GM12878 (cell line): ENCODE measurements at regions not wholly inside any gene's neighbourhood (a gene's known extent, or its start where the extent isn't known, plus 50 kb on each side); places are given as distances from the start of the nearest gene placed in this dataset.

Experiments
- ATAC-seq: fragments of 200-7000 bp; cut with Tn5 transposase; 3 replicates; pipeline ENCODE4 v1.9.1; 2020; ENCODE audit warnings: mild to moderate bottlenecking, moderate library complexity
- BruUV-seq: library from RNA; stranded (reverse); fragments of 400-500 nt; replicated peaks from 2 replicates; lab custom pipeline; 2021; lab: Mats Ljungman, UMichigan
- CTCF ChIA-PET: fragments of 300-600 bp; sonication (Branson Sonifier 250); formaldehyde crosslinking; extraction: SDS; loops from one replicate; lab custom pipeline; 2021; ENCODE audit warnings: inconsistent platforms; lab: Yijun Ruan, JAX
- POLR2A ChIA-PET: fragments of 350-600 bp; formaldehyde crosslinking; extraction: SDS; loops from one replicate; lab custom pipeline; 2021; ENCODE audit warnings: inconsistent platforms; lab: Charles Lee
- RAD21 ChIA-PET: fragments of 300-600 bp; sonication (Branson Sonifier 250); formaldehyde crosslinking; loops from one replicate; lab custom pipeline; 2023; ENCODE audit warnings: antibody characterized with exemption; ENCODE audit not compliant: unreplicated experiment; lab: Charles Lee
- SMC1A ChIA-PET: fragments of 300-600 bp; sonication (Branson Sonifier 250); formaldehyde crosslinking; loops from one replicate; lab custom pipeline; 2023; ENCODE audit not compliant: unreplicated experiment, uncharacterized antibody; lab: Charles Lee
- DNase-seq: peaks from one replicate; pipeline ENCODE4 v3.0.0-alpha.2; 2011; ENCODE audit warnings: low read depth, low spot score
- FAIRE-seq: peaks from 3 replicates; lab custom pipeline; 2011; peaks lifted over from hg19 to GRCh38; lab: Jason Lieb, UNC
- H2AFZ ChIP-seq: 2 replicates; pipeline ENCODE4 v1.6.0; 2011; ENCODE audit warnings: low read depth, low read length, control low read depth; ENCODE audit not compliant: control insufficient read depth
- H3K27ac ChIP-seq: 2 replicates; pipeline ENCODE4 v1.5.1; 2011; ENCODE audit warnings: control low read depth; ENCODE audit not compliant: control insufficient read depth, insufficient read depth
- H3K27me3 ChIP-seq, 2 experiments: replicated peaks in 1 of 2; 2 replicates each; pipeline versions ENCODE4 v1.6.0 to v1.6.1; 2011; ENCODE audit warnings: low read length in 1 of 2; ENCODE audit not compliant: control insufficient read depth in 2 of 2, insufficient read depth in 2 of 2
- H3K36me3 ChIP-seq, 2 experiments: 2 replicates each; pipeline ENCODE4 v1.5.1; 2011; ENCODE audit warnings: low read length in 1 of 2; ENCODE audit not compliant: control insufficient read depth in 2 of 2, insufficient read depth in 2 of 2
- H3K4me1 ChIP-seq: 2 replicates; pipeline ENCODE4 v1.6.1; 2011; ENCODE audit warnings: mild to moderate bottlenecking, low read length, moderate library complexity, mixed read lengths; ENCODE audit not compliant: control insufficient read depth, insufficient read depth
- H3K4me2 ChIP-seq: 2 replicates; pipeline ENCODE4 v1.6.0; 2011; ENCODE audit warnings: control low read depth; ENCODE audit not compliant: control insufficient read depth, insufficient read depth
- H3K4me3 ChIP-seq: fragments of 200-600 bp; sonication (generic); 2 replicates; pipeline ENCODE4 v1.5.1; 2016
- H3K79me2 ChIP-seq: 2 replicates; pipeline ENCODE4 v1.6.0; 2011; ENCODE audit warnings: low read length; ENCODE audit not compliant: control insufficient read depth, insufficient read depth
- H3K9ac ChIP-seq: 2 replicates; pipeline ENCODE4 v1.8.0; 2011; ENCODE audit warnings: low read length, control low read depth, mixed read lengths; ENCODE audit not compliant: control insufficient read depth, insufficient read depth
- H3K9me3 ChIP-seq: replicated peaks from 3 replicates; pipeline ENCODE4 v1.5.1; 2011; ENCODE audit warnings: mild to moderate bottlenecking, low read length; ENCODE audit not compliant: control insufficient read depth, insufficient read depth
- H4K20me1 ChIP-seq: 2 replicates; pipeline ENCODE4 v1.6.0; 2011; ENCODE audit not compliant: control insufficient read depth, insufficient read depth
- ATF7 ChIP-seq: fragments of 450-650 bp; IDR thresholded peaks from 2 replicates; pipeline ENCODE4 v1.6.1; 2016; ENCODE audit warnings: low read depth, mild to moderate bottlenecking
- CEBPZ ChIP-seq: fragments of 150-350 bp; IDR thresholded peaks from 2 replicates; pipeline ENCODE4 v1.6.1; 2016; ENCODE audit warnings: low read depth, low read length
- ESRRA ChIP-seq: IDR thresholded peaks from 2 replicates; pipeline ENCODE4 v1.6.1; 2012; ENCODE audit warnings: mild to moderate bottlenecking, low read length, improper control_type of control experiment
- ETV6 ChIP-seq, 2 experiments: fragments of 450-650 bp in 1 of 2; IDR thresholded peaks in 1 of 2; conservative IDR thresholded peaks in 1 of 2; 2 replicates each; pipeline ENCODE4 v1.6.1; 2014; ENCODE audit warnings: antibody characterized with exemption in 1 of 2, borderline replicate concordance in 1 of 2, low read depth in 1 of 2, mild to moderate bottlenecking in 1 of 2, moderate library complexity in 1 of 2
- HDGF ChIP-seq: fragments of 450-650 bp; IDR thresholded peaks from 2 replicates; pipeline ENCODE4 v1.6.1; 2016; ENCODE audit warnings: antibody characterized with exemption
- IKZF2 ChIP-seq, 2 experiments: fragments of 450-650 bp; IDR thresholded peaks; 2 replicates each; pipeline ENCODE4 v1.6.1; 2017; ENCODE audit warnings: mild to moderate bottlenecking in 2 of 2, moderate library complexity in 2 of 2
- IRF4 ChIP-seq: IDR thresholded peaks from 2 replicates; pipeline ENCODE4 v1.6.1; 2011; ENCODE audit warnings: low read depth, low read length
- KAT2A ChIP-seq: conservative IDR thresholded peaks from 2 replicates; pipeline ENCODE4 v1.6.1; 2011; ENCODE audit warnings: low read depth, low read length; ENCODE audit not compliant: control insufficient read depth
- NFIC ChIP-seq: IDR thresholded peaks from 2 replicates; pipeline ENCODE4 v1.6.1; 2012; ENCODE audit warnings: low read depth, mild to moderate bottlenecking, inconsistent platforms, low read length, moderate library complexity
- POLR2A ChIP-seq: IDR thresholded peaks from 2 replicates; pipeline ENCODE4 v1.6.1; 2011; ENCODE audit warnings: low read depth, mild to moderate bottlenecking, low read length
- RAD21 ChIP-seq: IDR thresholded peaks from 2 replicates; pipeline ENCODE4 v1.6.1; 2011; ENCODE audit warnings: mild to moderate bottlenecking, low read depth, low read length, moderate library complexity; ENCODE audit not compliant: insufficient read depth
- RFX5 ChIP-seq: IDR thresholded peaks from 2 replicates; pipeline ENCODE4 v1.6.1; 2011; ENCODE audit warnings: low read depth, low read length, improper control_type of control experiment
- SMAD5 ChIP-seq: IDR thresholded peaks from 2 replicates; pipeline ENCODE4 v1.6.1; 2016; ENCODE audit warnings: antibody characterized with exemption, low read depth
- SP1 ChIP-seq: IDR thresholded peaks from one replicate; pipeline ENCODE4 v1.6.1; 2011; ENCODE audit warnings: low read depth, low read length
- STAT3 ChIP-seq: IDR thresholded peaks from 2 replicates; pipeline ENCODE4 v1.6.1; 2011; ENCODE audit warnings: low read depth, low read length, improper control_type of control experiment
- ZBTB4 ChIP-seq: fragments of 450-650 bp; formaldehyde crosslinking; IDR thresholded peaks from 2 replicates; pipeline ENCODE4 v1.4.0; 2022; ENCODE audit warnings: mild to moderate bottlenecking, moderate library complexity
- ZNF274 ChIP-seq: IDR thresholded peaks from one replicate; pipeline ENCODE4 v1.8.0; 2011; ENCODE audit not compliant: insufficient read length, insufficient read depth
- WGBS: methylation state at CpG from one replicate; pipeline ENCODE4 v1.1.6; 2016; ENCODE audit warnings: low lambda C conversion rate; ENCODE audit not compliant: insufficient replicate concordance, insufficient coverage; ENCODE audit errors: missing lambda C conversion rate; 5-methylcytosine and 5-hydroxymethylcytosine counted together
- in situ Hi-C: fragments of 300-500 bp; cut with MboI; formaldehyde crosslinking; loops from 9 replicates; pipeline ENCODE4 v1.14.3; 2018; ENCODE audit warnings: mixed read lengths
- intact Hi-C: fragments of 100-400 bp; cut with micrococcal nuclease; formaldehyde crosslinking; loops from one replicate; pipeline ENCODE4 v1.14.2; 2022; ENCODE audit not compliant: unreplicated experiment
- TF ChIP-seq, protein P1 (sequence below): fragments of 450-650 bp; IDR thresholded peaks from 2 replicates; pipeline ENCODE4 v1.6.1; 2017; ENCODE audit warnings: low read depth, mild to moderate bottlenecking, moderate library complexity

GRCh38 chr16:80896776-80897175, 92.4 kb upstream of the CDYL2 start (continued):
- no peak for TF ChIP-seq STAT3
- TF ChIP-seq RAD21 = no peak
- TF ChIP-seq IKZF2 (IDR thresholded peaks at IDR 0.05) = no peak
- TF ChIP-seq ESRRA = no peak
- TF ChIP-seq SMAD5 = no peak
- no peak for TF ChIP-seq POLR2A
- TF ChIP-seq CEBPZ = no peak
- TF ChIP-seq, protein P1, sequence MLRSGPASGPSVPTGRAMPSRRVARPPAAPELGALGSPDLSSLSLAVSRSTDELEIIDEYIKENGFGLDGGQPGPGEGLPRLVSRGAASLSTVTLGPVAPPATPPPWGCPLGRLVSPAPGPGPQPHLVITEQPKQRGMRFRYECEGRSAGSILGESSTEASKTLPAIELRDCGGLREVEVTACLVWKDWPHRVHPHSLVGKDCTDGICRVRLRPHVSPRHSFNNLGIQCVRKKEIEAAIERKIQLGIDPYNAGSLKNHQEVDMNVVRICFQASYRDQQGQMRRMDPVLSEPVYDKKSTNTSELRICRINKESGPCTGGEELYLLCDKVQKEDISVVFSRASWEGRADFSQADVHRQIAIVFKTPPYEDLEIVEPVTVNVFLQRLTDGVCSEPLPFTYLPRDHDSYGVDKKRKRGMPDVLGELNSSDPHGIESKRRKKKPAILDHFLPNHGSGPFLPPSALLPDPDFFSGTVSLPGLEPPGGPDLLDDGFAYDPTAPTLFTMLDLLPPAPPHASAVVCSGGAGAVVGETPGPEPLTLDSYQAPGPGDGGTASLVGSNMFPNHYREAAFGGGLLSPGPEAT = no peak
- no peak for TF ChIP-seq SP1
- no peak for TF ChIP-seq KAT2A

DNA sequence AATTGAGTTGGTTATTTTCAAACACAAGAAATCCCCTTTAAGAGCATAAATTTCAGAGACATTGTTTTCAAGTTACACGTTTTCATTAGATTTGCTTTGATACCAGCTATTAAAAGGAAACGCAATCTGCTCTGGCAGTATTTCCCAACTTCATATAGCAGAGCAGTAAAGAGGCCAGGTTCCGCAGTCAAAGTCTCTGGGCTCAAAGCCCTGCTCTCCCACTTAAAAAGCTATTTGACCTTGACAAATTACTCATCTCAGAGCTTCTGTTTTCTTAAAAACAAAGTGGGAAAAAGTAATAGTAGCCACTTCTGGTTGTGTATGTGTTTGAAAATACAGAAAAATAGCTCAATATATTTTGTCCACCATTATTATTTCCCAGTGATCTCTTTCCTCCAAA, 89.7 kb upstream of the CDYL2 start:
- no peaks in the 10 kb centered on the region for H3K4me1 ChIP-seq
- no peak overlapping the region for H2AFZ ChIP-seq
- no peak overlapping the region for H3K27ac ChIP-seq
- TF ChIP-seq ETV6 (conservative IDR thresholded peaks at IDR 0.05 in 1 of 2, IDR thresholded peaks at IDR 0.05 in 1 of 2; ENCODE audit: borderline replicate concordance in 1 of 2, low read depth in 1 of 2) = no peak
- no peak for TF ChIP-seq ZBTB4
- TF ChIP-seq ATF7 = no peak
- TF ChIP-seq RFX5 = no peak
- TF ChIP-seq ZNF274 = no peak
- TF ChIP-seq NFIC = no peak
- TF ChIP-seq IRF4 = no peak
- TF ChIP-seq HDGF = no peak
- POLR2A ChIA-PET = no interaction called here
- CTCF ChIA-PET = no interaction called here
- in situ Hi-C loops = no loop called here
- no peak overlapping the region for H3K4me3 ChIP-seq
- ATAC-seq = no peak
- no peak overlapping the region for H3K4me2 ChIP-seq
- no peak for DNase-seq
- intact Hi-C loops = no loop called here
- H3K27me3 ChIP-seq = no peaks in the 10 kb centered on the region
- RAD21 ChIA-PET = no interaction called here
- no peaks in the 10 kb centered on the region; the same call in 1 of the 3 replicates for H3K9me3 ChIP-seq
- H4K20me1 ChIP-seq = no peaks in the 10 kb centered on the region
- no peak overlapping the region for H3K9ac ChIP-seq
- no peak for FAIRE-seq
- SMC1A ChIA-PET = no interaction called here
- H3K79me2 ChIP-seq = no peaks in the 10 kb centered on the region
- 61% methylated on average over 3 of the region's 3 CpGs for WGBS
- BruUV-seq = no TSS peak
- no peaks in the 10 kb centered on the region for H3K36me3 ChIP-seq
